Astrocyte (in vitro differentiated cells and primary cell): ENCODE measurements at regions not wholly inside any gene's neighbourhood (a gene's known extent, or its start where the extent isn't known, plus 50 kb on each side); places are given as distances from the start of the nearest gene placed in this dataset.

ENCODE experiments used
- DNase-seq: peaks from one replicate; pipeline ENCODE4 v3.0.0-alpha.2; 2010; ENCODE audit warnings: low read depth
- FAIRE-seq: peaks from 2 replicates; lab custom pipeline; 2011; peaks lifted over from hg19 to GRCh38; lab: Jason Lieb, UNC
- H2AFZ ChIP-seq: 2 replicates; pipeline ENCODE4 v1.6.0; 2012; ENCODE audit warnings: low read depth, low read length, inconsistent platforms
- H3K27ac ChIP-seq: 2 replicates; pipeline ENCODE4 v1.5.1; 2011; ENCODE audit warnings: low read depth, low read length, inconsistent platforms
- H3K27me3 ChIP-seq: 2 replicates; pipeline ENCODE4 v1.6.0; 2011; ENCODE audit warnings: low read length, inconsistent platforms; ENCODE audit not compliant: insufficient read depth
- H3K36me3 ChIP-seq: 2 replicates; pipeline ENCODE4 v1.5.1; 2011; ENCODE audit warnings: low read length, inconsistent platforms; ENCODE audit not compliant: insufficient read depth
- H3K4me1 ChIP-seq: 2 replicates; pipeline ENCODE4 v1.5.1; 2011; ENCODE audit warnings: low read length, inconsistent platforms; ENCODE audit not compliant: insufficient read depth
- H3K4me2 ChIP-seq: 2 replicates; pipeline ENCODE4 v1.6.0; 2012; ENCODE audit warnings: low read length, inconsistent platforms
- H3K4me3 ChIP-seq: 2 replicates; pipeline ENCODE4 v1.5.1; 2011; ENCODE audit warnings: low read depth, mild to moderate bottlenecking, low read length, inconsistent platforms; ENCODE audit not compliant: insufficient read depth
- H3K79me2 ChIP-seq: 2 replicates; pipeline ENCODE4 v1.6.0; 2012; ENCODE audit warnings: mild to moderate bottlenecking, low read length, inconsistent platforms; ENCODE audit not compliant: insufficient read depth
- H3K9ac ChIP-seq: 2 replicates; pipeline ENCODE4 v1.6.0; 2012; ENCODE audit warnings: mild to moderate bottlenecking, low read length, inconsistent platforms
- H3K9me3 ChIP-seq: 2 replicates; pipeline ENCODE4 v1.5.1; 2012; ENCODE audit warnings: low read depth, mild to moderate bottlenecking, low read length, inconsistent platforms; ENCODE audit not compliant: insufficient read depth
- H4K20me1 ChIP-seq: 2 replicates; pipeline ENCODE4 v1.6.0; 2012; ENCODE audit warnings: low read length, inconsistent platforms; ENCODE audit not compliant: insufficient read depth
- H3K27ac Mint-ChIP-seq: one replicate; pipeline ENCODE4 v1.8.0; 2021; ENCODE audit warnings: mild to moderate bottlenecking, mixed read lengths; ENCODE audit not compliant: unreplicated experiment
- H3K27me3 Mint-ChIP-seq: one replicate; pipeline ENCODE4 v1.8.0; 2021; ENCODE audit warnings: low read depth, mixed read lengths; ENCODE audit not compliant: unreplicated experiment
- H3K36me3 Mint-ChIP-seq: one replicate; pipeline ENCODE4 v1.8.0; 2021; ENCODE audit warnings: low read depth, mixed read lengths; ENCODE audit not compliant: unreplicated experiment
- H3K4me1 Mint-ChIP-seq: one replicate; pipeline ENCODE4 v1.8.0; 2021; ENCODE audit warnings: low read depth, mixed read lengths; ENCODE audit not compliant: unreplicated experiment
- H3K4me3 Mint-ChIP-seq: one replicate; pipeline ENCODE4 v1.8.0; 2021; ENCODE audit warnings: mild to moderate bottlenecking, moderate library complexity, mixed read lengths; ENCODE audit not compliant: unreplicated experiment
- H3K9me3 Mint-ChIP-seq: one replicate; pipeline ENCODE4 v1.8.0; 2021; ENCODE audit warnings: mild to moderate bottlenecking, mixed read lengths; ENCODE audit not compliant: unreplicated experiment
- EZH2 ChIP-seq: IDR thresholded peaks from 2 replicates; pipeline ENCODE4 v1.6.1; 2012; ENCODE audit warnings: mild to moderate bottlenecking, low read length, inconsistent platforms; ENCODE audit not compliant: insufficient read depth
- TF ChIP-seq, protein P1 (sequence below): IDR thresholded peaks from 2 replicates; pipeline ENCODE4 v1.5.1; 2011; ENCODE audit warnings: low read depth, mild to moderate bottlenecking, inconsistent platforms, low read length, moderate library complexity; ENCODE audit not compliant: insufficient read depth

DNA sequence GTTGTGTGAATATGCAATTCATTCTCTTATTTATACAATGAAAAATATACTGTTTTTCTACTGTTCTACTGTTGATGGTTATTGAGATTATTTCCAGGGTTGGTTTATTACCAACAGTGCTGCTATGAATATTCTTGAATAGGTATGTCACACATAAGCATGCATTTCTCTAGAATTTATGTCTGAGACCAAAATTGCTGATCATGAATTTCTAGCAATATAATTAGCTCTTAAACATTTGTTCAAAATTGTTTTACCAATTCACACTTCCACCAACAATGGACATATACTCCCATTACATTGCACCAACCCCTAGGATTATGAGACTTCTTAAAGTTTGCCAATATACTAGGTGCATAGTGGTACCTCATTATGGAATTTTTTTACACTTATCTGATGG is 164.1 kb upstream of the KCNQ5 start:
- Histone ChIP-seq H3K4me2 (no peak overlapping the region), H4K20me1 (no peaks in the 10 kb centered on the region), H3K79me2 (no peaks in the 10 kb centered on the region), H3K36me3 (no peaks in the 10 kb centered on the region), H3K9me3 (no peaks in the 10 kb centered on the region), H3K27me3 (no peaks in the 10 kb centered on the region), H3K9ac (no peak overlapping the region), H2AFZ (no peak overlapping the region), H3K27ac (no peak overlapping the region), H3K4me3 (no peak overlapping the region), H3K4me1 (no peaks in the 10 kb centered on the region)
- FAIRE-seq (no peak), DNase-seq (no peak)
- TF ChIP-seq, protein P1, sequence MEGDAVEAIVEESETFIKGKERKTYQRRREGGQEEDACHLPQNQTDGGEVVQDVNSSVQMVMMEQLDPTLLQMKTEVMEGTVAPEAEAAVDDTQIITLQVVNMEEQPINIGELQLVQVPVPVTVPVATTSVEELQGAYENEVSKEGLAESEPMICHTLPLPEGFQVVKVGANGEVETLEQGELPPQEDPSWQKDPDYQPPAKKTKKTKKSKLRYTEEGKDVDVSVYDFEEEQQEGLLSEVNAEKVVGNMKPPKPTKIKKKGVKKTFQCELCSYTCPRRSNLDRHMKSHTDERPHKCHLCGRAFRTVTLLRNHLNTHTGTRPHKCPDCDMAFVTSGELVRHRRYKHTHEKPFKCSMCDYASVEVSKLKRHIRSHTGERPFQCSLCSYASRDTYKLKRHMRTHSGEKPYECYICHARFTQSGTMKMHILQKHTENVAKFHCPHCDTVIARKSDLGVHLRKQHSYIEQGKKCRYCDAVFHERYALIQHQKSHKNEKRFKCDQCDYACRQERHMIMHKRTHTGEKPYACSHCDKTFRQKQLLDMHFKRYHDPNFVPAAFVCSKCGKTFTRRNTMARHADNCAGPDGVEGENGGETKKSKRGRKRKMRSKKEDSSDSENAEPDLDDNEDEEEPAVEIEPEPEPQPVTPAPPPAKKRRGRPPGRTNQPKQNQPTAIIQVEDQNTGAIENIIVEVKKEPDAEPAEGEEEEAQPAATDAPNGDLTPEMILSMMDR, result no peak
- TF ChIP-seq EZH2, result no peak
- Mint-ChIP-seq H3K4me3 (no peak overlapping the region), H3K9me3 (no peaks in the 10 kb centered on the region), H3K36me3 (no peaks in the 10 kb centered on the region), H3K27me3 (no peaks in the 10 kb centered on the region), H3K4me1 (no peaks in the 10 kb centered on the region), H3K27ac (no peak overlapping the region)

DNA sequence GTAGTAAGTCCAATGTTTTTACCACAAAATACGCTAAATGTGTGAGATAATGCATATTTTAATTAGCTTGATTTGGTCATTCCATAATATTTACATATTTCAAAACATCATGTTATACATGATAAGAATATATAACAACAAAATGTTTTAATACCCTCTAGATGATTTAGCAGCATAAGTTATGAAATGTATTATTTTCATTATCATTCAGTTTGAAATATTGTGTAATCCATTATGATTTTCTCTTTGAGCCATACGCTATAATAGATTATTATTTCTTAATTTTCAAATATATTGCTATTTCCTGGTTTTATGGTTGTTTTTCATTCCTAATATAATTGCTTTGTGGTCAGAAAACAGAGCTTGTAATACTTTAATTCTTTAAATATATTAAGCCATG is 163.3 kb upstream of the KCNQ5 start:
- Mint-ChIP-seq H3K36me3 (no peaks in the 10 kb centered on the region), H3K27me3 (no peaks in the 10 kb centered on the region), H3K4me3 (no peak overlapping the region), H3K4me1 (no peaks in the 10 kb centered on the region), H3K27ac (no peak overlapping the region), H3K9me3 (no peaks in the 10 kb centered on the region)
- no peak overlapping the region for H3K9ac ChIP-seq
- no peaks in the 10 kb centered on the region for H4K20me1 ChIP-seq
- no peak overlapping the region for H3K4me3 ChIP-seq
- H3K9me3 ChIP-seq, result no peaks in the 10 kb centered on the region
- H3K79me2 ChIP-seq, result no peaks in the 10 kb centered on the region
- H2AFZ ChIP-seq, result no peak overlapping the region
- no peak for TF ChIP-seq EZH2
- TF ChIP-seq, protein P1, result no peak
- FAIRE-seq (no peak), DNase-seq (no peak)
- H3K4me2 ChIP-seq, result no peak overlapping the region
- H3K27ac ChIP-seq, result no peak overlapping the region
- H3K36me3 ChIP-seq, result no peaks in the 10 kb centered on the region
- H3K27me3 ChIP-seq, result no peaks in the 10 kb centered on the region
- no peaks in the 10 kb centered on the region for H3K4me1 ChIP-seq

DNA sequence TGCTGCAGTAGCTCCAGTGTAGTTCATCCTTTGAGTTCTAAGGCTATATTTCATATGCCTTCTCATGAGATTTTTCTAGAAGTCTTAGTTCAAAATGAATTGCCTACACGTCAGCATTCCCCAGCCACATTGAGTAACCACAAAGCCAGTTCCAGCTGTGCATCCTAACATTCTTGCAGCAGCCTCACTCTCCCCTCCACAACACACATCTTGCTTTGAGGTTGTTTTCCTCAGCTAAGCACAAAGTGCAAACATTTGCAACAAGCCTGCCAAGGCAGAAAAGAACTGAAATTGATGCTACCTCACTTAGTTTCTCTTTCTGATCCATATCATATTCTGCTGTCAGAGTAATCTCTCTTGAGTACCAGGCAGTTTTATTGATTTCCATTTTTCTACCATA is 160.7 kb upstream of the KCNQ5 start:
- H3K4me1 ChIP-seq, result peaks cover 8% of the 10 kb centered on the region
- TF ChIP-seq, protein P1, result no peak
- no peak for TF ChIP-seq EZH2
- Mint-ChIP-seq H3K4me1 (peaks cover 9% of the 10 kb centered on the region), H3K27me3 (no peaks in the 10 kb centered on the region), H3K36me3 (no peaks in the 10 kb centered on the region), H3K27ac (no peak overlapping the region), H3K9me3 (no peaks in the 10 kb centered on the region), H3K4me3 (no peak overlapping the region)
- no peaks in the 10 kb centered on the region for H3K27me3 ChIP-seq
- no peak for FAIRE-seq
- H3K9me3 ChIP-seq, result no peaks in the 10 kb centered on the region
- no peaks in the 10 kb centered on the region for H3K36me3 ChIP-seq
- H2AFZ ChIP-seq, result no peak overlapping the region
- DNase-seq, result peak; percentile 48
- no peak overlapping the region for H3K4me3 ChIP-seq
- no peaks in the 10 kb centered on the region for H4K20me1 ChIP-seq
- H3K27ac ChIP-seq, result no peak overlapping the region
- H3K4me2 ChIP-seq, result no peak overlapping the region
- H3K79me2 ChIP-seq, result no peaks in the 10 kb centered on the region
- H3K9ac ChIP-seq, result no peak overlapping the region
